IMR-90 (cell line): ENCODE measurements at regions not wholly inside any gene's neighbourhood (a gene's known extent, or its start where the extent isn't known, plus 50 kb on each side); places are given as distances from the start of the nearest gene placed in this dataset.

Source experiments
- ATAC-seq: fragments of 200-7000 bp; cut with Tn5 transposase; 2 replicates; pipeline ENCODE4 v1.9.1; 2020; ENCODE audit warnings: low read depth, mild to moderate bottlenecking, moderate library complexity
- BruUV-seq: library from RNA; stranded (reverse); fragments of 400-500 nt; replicated peaks from 2 replicates; lab custom pipeline; 2021; lab: Mats Ljungman, UMichigan
- CTCF ChIA-PET: fragments of 300-600 bp; formaldehyde crosslinking; extraction: SDS; loops from one replicate; lab custom pipeline; 2021; ENCODE audit warnings: antibody characterized with exemption; lab: Yijun Ruan, JAX
- POLR2A ChIA-PET: fragments of 300-600 bp; sonication (Branson Sonifier 250); formaldehyde crosslinking; loops from one replicate; lab custom pipeline; 2022; ENCODE audit warnings: antibody characterized with exemption; ENCODE audit not compliant: unreplicated experiment; lab: Charles Lee
- DNase-seq: peaks from one replicate; pipeline ENCODE4 v3.0.0; 2013
- H2AFZ ChIP-seq: replicated peaks from 2 replicates; pipeline ENCODE3; 2013; ENCODE audit warnings: low read length, mild to moderate bottlenecking; ENCODE audit not compliant: poor library complexity
- H2AK5ac ChIP-seq: 2 replicates; pipeline ENCODE4 v1.6.1; 2013; ENCODE audit warnings: low read depth, low read length, inconsistent platforms
- H2AK9ac ChIP-seq: replicated peaks from 2 replicates; pipeline ENCODE3; 2013; ENCODE audit warnings: mild to moderate bottlenecking, low read depth, low read length, moderate library complexity; ENCODE audit not compliant: poor library complexity
- H2BK120ac ChIP-seq: 2 replicates; pipeline ENCODE4 v1.6.1; 2013; ENCODE audit warnings: low read depth, low read length, inconsistent platforms
- H2BK15ac ChIP-seq: 3 replicates; pipeline ENCODE4 v1.6.1; 2013; ENCODE audit warnings: low read depth, low read length, inconsistent platforms
- H2BK20ac ChIP-seq: 2 replicates; pipeline ENCODE4 v1.6.1; 2013; ENCODE audit warnings: low read depth, mild to moderate bottlenecking, inconsistent platforms, low read length, moderate library complexity
- H2BK5ac ChIP-seq: 2 replicates; pipeline ENCODE4 v1.6.1; 2013; ENCODE audit warnings: mild to moderate bottlenecking, low read depth, low read length, inconsistent platforms; ENCODE audit not compliant: poor library complexity, severe bottlenecking
- H3K14ac ChIP-seq: replicated peaks from 2 replicates; pipeline ENCODE4 v1.6.1; 2013; ENCODE audit warnings: low read depth, low read length, inconsistent platforms
- H3K18ac ChIP-seq: 2 replicates; pipeline ENCODE4 v1.6.1; 2013; ENCODE audit warnings: low read depth, low read length, control low read depth
- H3K23ac ChIP-seq: 2 replicates; pipeline ENCODE4 v1.6.1; 2013; ENCODE audit warnings: low read depth, low read length, inconsistent platforms
- H3K27ac ChIP-seq: 2 replicates; pipeline ENCODE4 v1.5.1; 2013; ENCODE audit warnings: mild to moderate bottlenecking, control low read depth, low read length; ENCODE audit not compliant: insufficient read depth
- H3K27me3 ChIP-seq: 2 replicates; pipeline ENCODE4 v1.6.1; 2013; ENCODE audit warnings: low read length; ENCODE audit not compliant: control insufficient read depth, insufficient read depth
- H3K36me3 ChIP-seq: 2 replicates; pipeline ENCODE4 v1.6.1; 2013; ENCODE audit warnings: low read length, mixed read lengths; ENCODE audit not compliant: control insufficient read depth, insufficient read depth
- H3K4ac ChIP-seq: 2 replicates; pipeline ENCODE4 v1.6.1; 2013; ENCODE audit warnings: low read depth, low read length, inconsistent platforms
- H3K4me1 ChIP-seq: 2 replicates; pipeline ENCODE4 v1.6.1; 2013; ENCODE audit warnings: low read length, mixed read lengths; ENCODE audit not compliant: control insufficient read depth, insufficient read depth
- H3K4me2 ChIP-seq: 2 replicates; pipeline ENCODE4 v1.6.1; 2013; ENCODE audit warnings: low read depth, mild to moderate bottlenecking, control low read depth, low read length, moderate library complexity
- H3K4me3 ChIP-seq: 2 replicates; pipeline ENCODE4 v1.5.1; 2013; ENCODE audit warnings: low read depth, mild to moderate bottlenecking, control low read depth, low read length, moderate library complexity; ENCODE audit not compliant: insufficient read depth
- H3K56ac ChIP-seq: 2 replicates; pipeline ENCODE4 v1.6.1; 2013; ENCODE audit warnings: low read length, inconsistent platforms; ENCODE audit not compliant: insufficient read depth; ENCODE audit errors: extremely low read depth
- H3K79me1 ChIP-seq, 2 experiments: 2 replicates each; pipeline ENCODE4 v1.6.1; 2013; ENCODE audit warnings: low read length in 2 of 2, inconsistent platforms in 1 of 2, low read depth in 1 of 2
- H3K9ac ChIP-seq: 2 replicates; pipeline ENCODE4 v1.6.1; 2013; ENCODE audit warnings: low read depth, low read length, control low read depth
- H3K9me1 ChIP-seq: 2 replicates; pipeline ENCODE4 v1.6.1; 2013; ENCODE audit warnings: low read length, inconsistent platforms; ENCODE audit not compliant: insufficient read depth
- H3K9me3 ChIP-seq: 2 replicates; pipeline ENCODE4 v1.6.1; 2013; ENCODE audit warnings: low read length; ENCODE audit not compliant: control insufficient read depth, insufficient read depth
- H4K20me1 ChIP-seq: 2 replicates; pipeline ENCODE4 v1.6.1; 2013; ENCODE audit warnings: low read length, inconsistent platforms; ENCODE audit not compliant: insufficient read depth
- H4K5ac ChIP-seq: 2 replicates; pipeline ENCODE4 v1.6.1; 2013; ENCODE audit warnings: mild to moderate bottlenecking, low read depth, low read length, control low read depth
- H4K8ac ChIP-seq, 2 experiments: 2 replicates each; pipeline ENCODE4 v1.6.1; 2013; ENCODE audit warnings: low read depth in 2 of 2, low read length in 2 of 2, control low read depth in 1 of 2, inconsistent platforms in 1 of 2
- H4K91ac ChIP-seq: 2 replicates; pipeline ENCODE4 v1.6.1; 2013; ENCODE audit warnings: low read depth, low read length, inconsistent platforms; ENCODE audit not compliant: insufficient read depth
- CEBPB ChIP-seq: IDR thresholded peaks from 2 replicates; pipeline ENCODE4 v1.6.1; 2012; ENCODE audit warnings: low read depth, low read length, improper control_type of control experiment
- MXI1 ChIP-seq: IDR thresholded peaks from 2 replicates; pipeline ENCODE4 v1.6.1; 2012; ENCODE audit warnings: low read depth, mild to moderate bottlenecking, low read length, moderate library complexity, borderline replicate concordance
- POLR2A ChIP-seq: IDR thresholded peaks from 2 replicates; pipeline ENCODE4 v1.6.1; 2012; ENCODE audit warnings: mild to moderate bottlenecking, low read depth, low read length
- RCOR1 ChIP-seq: IDR thresholded peaks from 2 replicates; pipeline ENCODE4 v1.6.1; 2012; ENCODE audit warnings: mild to moderate bottlenecking, low read length, improper control_type of control experiment; ENCODE audit not compliant: insufficient replicate concordance
- WGBS, 2 experiments: methylation state at CpG; one replicate each; pipeline versions ENCODE4 v1.1.5 to v1.1.7; 2013; ENCODE audit warnings: missing lambda C conversion rate in 2 of 2; ENCODE audit not compliant: insufficient read length in 1 of 2; ENCODE audit errors: extremely low coverage in 2 of 2; 5-methylcytosine and 5-hydroxymethylcytosine counted together
- dilution Hi-C: fragments of 300-500 bp; cut with HindIII; formaldehyde crosslinking; loops from one replicate; pipeline ENCODE4 v1.14.3; 2018; ENCODE audit warnings: low sequenced_read_pairs; ENCODE audit not compliant: unreplicated experiment
- in situ Hi-C: fragments of 300-500 bp; cut with MboI; formaldehyde crosslinking; loops from 3 replicates; pipeline ENCODE4 v1.14.3; 2019; ENCODE audit warnings: low sequenced_read_pairs, inconsistent platforms, mixed read lengths
- intact Hi-C: fragments of 100-400 bp; cut with micrococcal nuclease; formaldehyde crosslinking; loops from 2 replicates; pipeline ENCODE4 v1.10.0; 2022

GRCh38 chr6:84599991-84600390 is 164.4 kb downstream of the TBX18 start:
- DNase-seq (no peak), ATAC-seq (no peak)
- no TSS peak for BruUV-seq
- CTCF ChIA-PET = no interaction called here
- Histone ChIP-seq H3K4me3 (no peak overlapping the region), H2BK5ac (no peak overlapping the region), H3K9me1 (no peaks in the 10 kb centered on the region), H3K56ac (no peak overlapping the region), H4K91ac (no peak overlapping the region), H3K9me3 (no peaks in the 10 kb centered on the region), H3K14ac (no peak overlapping the region), H2AK5ac (no peak overlapping the region), H4K5ac (no peak overlapping the region), H3K27ac (no peak overlapping the region), H2BK20ac (no peak overlapping the region), H4K8ac (no peak overlapping the region), H2BK120ac (no peak overlapping the region), H2AK9ac (no peak overlapping the region), H3K36me3 (no peaks in the 10 kb centered on the region), H3K4me1 (no peaks in the 10 kb centered on the region), H3K79me1 (no peaks in the 10 kb centered on the region), H3K4ac (no peak overlapping the region), H2AFZ (no peak overlapping the region), H4K20me1 (no peaks in the 10 kb centered on the region), H3K27me3 (no peaks in the 10 kb centered on the region), H3K18ac (no peak overlapping the region), H2BK15ac (no peak overlapping the region), H3K23ac (no peak overlapping the region), H3K9ac (no peak overlapping the region), H3K4me2 (no peak overlapping the region)
- WGBS, 2 experiments = no CpG with 5 or more reads among the region's 1 CpG
- POLR2A ChIA-PET = no interaction called here
- no peak for TF ChIP-seq POLR2A
- TF ChIP-seq CEBPB = no peak
- no peak for TF ChIP-seq MXI1
- TF ChIP-seq RCOR1 = no peak
- intact Hi-C loops (no loop called here), dilution Hi-C loops (no loop called here), in situ Hi-C loops (no loop called here)
